ENCODE measurements at regions not wholly inside any gene's neighbourhood (a gene's known extent, or its start where the extent isn't known, plus 50 kb on each side); places are given as distances from the start of the nearest gene placed in this dataset.

DNA sequence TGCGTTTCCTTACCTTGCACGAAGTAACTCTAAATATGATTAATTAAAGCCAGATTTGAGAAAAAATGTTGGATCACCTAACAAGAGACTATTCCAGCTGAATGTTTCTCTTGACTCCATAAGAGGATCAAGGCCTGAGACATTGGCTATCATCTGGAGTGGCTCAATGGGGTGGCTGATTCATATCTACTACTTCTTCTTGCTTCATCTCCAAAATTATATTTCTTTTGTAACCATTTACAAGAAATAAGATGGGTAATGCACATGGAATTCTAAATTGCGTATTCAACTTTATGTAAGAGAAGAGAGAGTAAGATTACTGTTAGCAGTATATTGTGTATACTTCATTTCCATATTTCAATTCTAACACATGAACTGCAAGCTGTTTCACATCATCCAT is 819.0 kb upstream of the EYS start:
- DNase-seq (no peak), ATAC-seq (ENCODE audit: insufficient read depth, low read depth) (no peak)

DNA sequence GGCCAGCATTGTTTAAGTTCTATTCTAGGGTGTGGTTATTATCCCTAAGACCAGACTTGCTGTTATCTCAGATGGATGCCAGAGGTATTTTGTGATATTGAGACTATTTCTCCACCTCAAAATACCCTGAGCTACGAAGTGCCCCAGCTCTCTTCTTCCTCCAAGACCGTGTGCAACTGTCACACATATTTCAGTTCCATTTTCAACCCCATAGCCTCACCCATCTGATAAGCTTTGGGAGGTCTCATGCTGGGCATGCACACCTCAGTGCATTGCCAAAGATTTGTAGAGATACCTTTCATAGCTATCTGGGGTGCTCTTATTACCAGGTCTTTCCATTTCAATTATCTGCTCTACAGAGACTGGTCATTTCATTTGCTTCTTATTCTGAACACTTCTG is 815.8 kb upstream of the EYS start:
- no peak for ATAC-seq (ENCODE audit: insufficient read depth, low read depth)
- Histone ChIP-seq H3K27me3 (ENCODE audit: insufficient read depth, low read length, poor library complexity) (no peaks in the 10 kb centered on the region), H3K4me3 (ENCODE audit: low read depth in 1 of 2, low read length in 2 of 2) (no peak overlapping the region), H3K4me1 (ENCODE audit: insufficient read depth, low read length) (no peaks in the 10 kb centered on the region), H3K9ac (ENCODE audit: low read depth, low read length) (no peak overlapping the region), H3K4me2 (ENCODE audit: insufficient read depth, low read length) (no peak overlapping the region), H2AFZ (ENCODE audit: low read depth, low read length) (no peak overlapping the region), H4K20me1 (ENCODE audit: insufficient read depth, low read length) (no peaks in the 10 kb centered on the region), H3K36me3 (ENCODE audit: insufficient read depth, low read length) (no peaks in the 10 kb centered on the region), H3K79me2 (ENCODE audit: insufficient read depth, low read length) (no peaks in the 10 kb centered on the region), H3K27ac (ENCODE audit: low read length) (no peak overlapping the region), H3K9me3 (ENCODE audit: insufficient read depth, low read length, severe bottlenecking) (no peaks in the 10 kb centered on the region)
- TF ChIP-seq, protein P1, sequence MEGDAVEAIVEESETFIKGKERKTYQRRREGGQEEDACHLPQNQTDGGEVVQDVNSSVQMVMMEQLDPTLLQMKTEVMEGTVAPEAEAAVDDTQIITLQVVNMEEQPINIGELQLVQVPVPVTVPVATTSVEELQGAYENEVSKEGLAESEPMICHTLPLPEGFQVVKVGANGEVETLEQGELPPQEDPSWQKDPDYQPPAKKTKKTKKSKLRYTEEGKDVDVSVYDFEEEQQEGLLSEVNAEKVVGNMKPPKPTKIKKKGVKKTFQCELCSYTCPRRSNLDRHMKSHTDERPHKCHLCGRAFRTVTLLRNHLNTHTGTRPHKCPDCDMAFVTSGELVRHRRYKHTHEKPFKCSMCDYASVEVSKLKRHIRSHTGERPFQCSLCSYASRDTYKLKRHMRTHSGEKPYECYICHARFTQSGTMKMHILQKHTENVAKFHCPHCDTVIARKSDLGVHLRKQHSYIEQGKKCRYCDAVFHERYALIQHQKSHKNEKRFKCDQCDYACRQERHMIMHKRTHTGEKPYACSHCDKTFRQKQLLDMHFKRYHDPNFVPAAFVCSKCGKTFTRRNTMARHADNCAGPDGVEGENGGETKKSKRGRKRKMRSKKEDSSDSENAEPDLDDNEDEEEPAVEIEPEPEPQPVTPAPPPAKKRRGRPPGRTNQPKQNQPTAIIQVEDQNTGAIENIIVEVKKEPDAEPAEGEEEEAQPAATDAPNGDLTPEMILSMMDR (IDR thresholded peaks at IDR 0.05; ENCODE audit: borderline replicate concordance, extremely low read depth, low read length, poor library complexity, severe bottlenecking), result no peak
- no peak for TF ChIP-seq EZH2 (IDR thresholded peaks at IDR 0.05; ENCODE audit: borderline replicate concordance, low read depth, low read length, severe bottlenecking)
- DNase-seq, result no peak

More for the DNA sequence above, 819.0 kb upstream of the EYS start:
- Histone ChIP-seq H3K27ac (ENCODE audit: low read length) (no peak overlapping the region), H3K9me3 (ENCODE audit: insufficient read depth, low read length, severe bottlenecking) (no peaks in the 10 kb centered on the region), H4K20me1 (ENCODE audit: insufficient read depth, low read length) (no peaks in the 10 kb centered on the region), H3K36me3 (ENCODE audit: insufficient read depth, low read length) (no peaks in the 10 kb centered on the region), H3K9ac (ENCODE audit: low read depth, low read length) (no peak overlapping the region), H2AFZ (ENCODE audit: low read depth, low read length) (no peak overlapping the region), H3K4me3 (ENCODE audit: low read depth in 1 of 2, low read length in 2 of 2) (no peak overlapping the region), H3K79me2 (ENCODE audit: insufficient read depth, low read length) (no peaks in the 10 kb centered on the region), H3K27me3 (ENCODE audit: insufficient read depth, low read length, poor library complexity) (no peaks in the 10 kb centered on the region), H3K4me1 (ENCODE audit: insufficient read depth, low read length) (no peaks in the 10 kb centered on the region), H3K4me2 (ENCODE audit: insufficient read depth, low read length) (no peak overlapping the region)
- no peak for TF ChIP-seq EZH2 (IDR thresholded peaks at IDR 0.05; ENCODE audit: borderline replicate concordance, low read depth, low read length, severe bottlenecking)
- TF ChIP-seq, protein P1 (IDR thresholded peaks at IDR 0.05; ENCODE audit: borderline replicate concordance, extremely low read depth, low read length, poor library complexity, severe bottlenecking), result no peak

DNA sequence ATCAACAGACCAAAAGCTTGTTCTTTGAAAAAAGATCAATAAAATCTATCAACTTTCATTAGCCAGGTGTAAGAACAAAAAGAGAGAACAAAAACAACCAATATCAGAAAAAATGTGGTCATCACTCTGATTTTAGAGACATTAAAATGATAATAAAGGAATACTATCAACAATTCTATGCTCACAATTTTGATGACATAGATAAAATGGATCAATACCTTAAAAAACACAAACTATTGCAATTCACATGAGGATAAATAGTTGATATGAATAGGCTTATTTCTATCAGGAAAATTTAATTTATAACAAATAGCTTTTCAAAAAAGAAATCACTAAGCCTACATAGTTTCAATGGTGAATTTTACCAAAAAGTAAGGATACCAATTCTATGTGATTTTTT is 809.4 kb upstream of the EYS start:
- Histone ChIP-seq H3K4me2 (ENCODE audit: insufficient read depth, low read length) (no peak overlapping the region), H3K4me3 (ENCODE audit: low read depth in 1 of 2, low read length in 2 of 2) (no peak overlapping the region), H3K4me1 (ENCODE audit: insufficient read depth, low read length) (no peaks in the 10 kb centered on the region), H3K27ac (ENCODE audit: low read length) (no peak overlapping the region), H3K9ac (ENCODE audit: low read depth, low read length) (no peak overlapping the region), H3K36me3 (ENCODE audit: insufficient read depth, low read length) (no peaks in the 10 kb centered on the region), H2AFZ (ENCODE audit: low read depth, low read length) (no peak overlapping the region), H3K79me2 (ENCODE audit: insufficient read depth, low read length) (no peaks in the 10 kb centered on the region), H4K20me1 (ENCODE audit: insufficient read depth, low read length) (no peaks in the 10 kb centered on the region), H3K27me3 (ENCODE audit: insufficient read depth, low read length, poor library complexity) (no peaks in the 10 kb centered on the region), H3K9me3 (ENCODE audit: insufficient read depth, low read length, severe bottlenecking) (peaks cover 3% of the 10 kb centered on the region)
- no peak for ATAC-seq (ENCODE audit: insufficient read depth, low read depth)
- TF ChIP-seq EZH2 (IDR thresholded peaks at IDR 0.05; ENCODE audit: borderline replicate concordance, low read depth, low read length, severe bottlenecking), result no peak
- TF ChIP-seq, protein P1 (IDR thresholded peaks at IDR 0.05; ENCODE audit: borderline replicate concordance, extremely low read depth, low read length, poor library complexity, severe bottlenecking), result no peak
- DNase-seq, result no peak

DNA sequence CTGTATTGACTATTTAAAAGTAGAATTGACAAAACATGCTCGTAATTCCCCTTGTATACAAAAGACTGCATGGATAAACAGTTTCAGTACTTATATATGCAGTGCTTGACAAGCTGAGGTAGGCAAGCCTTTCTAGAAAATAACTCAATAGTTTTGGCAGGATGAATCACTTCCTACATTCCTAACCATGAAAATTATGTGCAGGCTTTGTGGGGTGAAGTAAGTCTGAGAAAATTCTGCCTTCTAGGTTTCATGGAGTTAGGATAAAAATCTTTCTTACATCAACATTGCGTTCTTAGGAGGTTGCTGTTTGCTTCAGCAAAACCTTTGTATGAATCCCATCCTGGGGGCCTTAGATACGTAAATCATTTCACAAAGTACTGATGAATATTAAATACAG is 801.4 kb upstream of the EYS start:
- ATAC-seq (ENCODE audit: insufficient read depth, low read depth), result no peak
- no peak for DNase-seq

More for the DNA sequence above, 801.4 kb upstream of the EYS start:
- no peaks in the 10 kb centered on the region for H3K27me3 ChIP-seq (ENCODE audit: insufficient read depth, low read length, poor library complexity)
- no peaks in the 10 kb centered on the region for H3K4me1 ChIP-seq (ENCODE audit: insufficient read depth, low read length)
- H3K36me3 ChIP-seq (ENCODE audit: insufficient read depth, low read length), result no peaks in the 10 kb centered on the region
- no peak overlapping the region for H2AFZ ChIP-seq (ENCODE audit: low read depth, low read length)
- TF ChIP-seq, protein P1 (IDR thresholded peaks at IDR 0.05; ENCODE audit: borderline replicate concordance, extremely low read depth, low read length, poor library complexity, severe bottlenecking), result no peak
- no peak for TF ChIP-seq EZH2 (IDR thresholded peaks at IDR 0.05; ENCODE audit: borderline replicate concordance, low read depth, low read length, severe bottlenecking)
- no peak overlapping the region for H3K27ac ChIP-seq (ENCODE audit: low read length)
- H3K9ac ChIP-seq (ENCODE audit: low read depth, low read length), result no peak overlapping the region
- no peaks in the 10 kb centered on the region for H4K20me1 ChIP-seq (ENCODE audit: insufficient read depth, low read length)
- no peaks in the 10 kb centered on the region for H3K79me2 ChIP-seq (ENCODE audit: insufficient read depth, low read length)
- peaks cover 3% of the 10 kb centered on the region for H3K9me3 ChIP-seq (ENCODE audit: insufficient read depth, low read length, severe bottlenecking)
- H3K4me3 ChIP-seq (ENCODE audit: low read depth in 1 of 2, low read length in 2 of 2), result no peak overlapping the region
- H3K4me2 ChIP-seq (ENCODE audit: insufficient read depth, low read length), result no peak overlapping the region
